UCSD-AML1 (cell line): ENCODE measurements at regions not wholly inside any gene's neighbourhood (a gene's known extent, or its start where the extent isn't known, plus 50 kb on each side); places are given as distances from the start of the nearest gene placed in this dataset.

Source experiments
- DNase-seq: peaks from one replicate; lab custom pipeline; 2025; ENCODE audit not compliant: unreplicated experiment; lab: John Stamatoyannopoulos, UW

- DNase-seq = no peak
Measured at GRCh38 chr20:12355185-12355584, 437.5 kb downstream of the BTBD3 start.

- DNase-seq = no peak
Measured at GRCh38 chr20:12358006-12358654, 440.4 kb downstream of the BTBD3 start.

- no peak for DNase-seq
Measured at GRCh38 chr20:12358655-12359009, 440.9 kb downstream of the BTBD3 start.

GRCh38 chr20:12371990-12372389 is 454.3 kb downstream of the BTBD3 start:
- no peak for DNase-seq

- DNase-seq = no peak
Measured at GRCh38 chr20:12372557-12372956, 454.9 kb downstream of the BTBD3 start.

- DNase-seq = no peak
Measured at GRCh38 chr20:12375967-12376366, 458.3 kb downstream of the BTBD3 start.

GRCh38 chr20:12383821-12384220 is 466.1 kb downstream of the BTBD3 start:
- DNase-seq = no peak

GRCh38 chr20:12386821-12387220 is 469.1 kb downstream of the BTBD3 start:
- no peak for DNase-seq

GRCh38 chr20:12391099-12391498 is 473.4 kb downstream of the BTBD3 start:
- DNase-seq = no peak

- no peak for DNase-seq
Measured at GRCh38 chr20:12394786-12395185, 477.1 kb downstream of the BTBD3 start.

- DNase-seq = no peak
Measured at GRCh38 chr20:12395353-12395752, 477.7 kb downstream of the BTBD3 start.

GRCh38 chr20:12395760-12396159 is 478.1 kb downstream of the BTBD3 start:
- no peak for DNase-seq

- no peak for DNase-seq
Measured at GRCh38 chr20:12399110-12399836, 481.6 kb downstream of the BTBD3 start.

GRCh38 chr20:12404941-12405340 is 487.2 kb downstream of the BTBD3 start:
- DNase-seq = no peak

GRCh38 chr20:12406978-12407377 is 489.3 kb downstream of the BTBD3 start:
- DNase-seq = no peak

- no peak for DNase-seq
Measured at GRCh38 chr20:12409501-12409900, 491.8 kb downstream of the BTBD3 start.

- DNase-seq = no peak
Measured at GRCh38 chr20:12410783-12411182, 493.1 kb downstream of the BTBD3 start.

GRCh38 chr20:12411246-12411940 is 493.7 kb downstream of the BTBD3 start:
- DNase-seq = no peak

- DNase-seq = no peak
Measured at GRCh38 chr20:12413116-12413515, 495.4 kb downstream of the BTBD3 start.

GRCh38 chr20:12414446-12415274 is 497.0 kb downstream of the BTBD3 start:
- DNase-seq = no peak

GRCh38 chr20:12416281-12416680 is 498.6 kb downstream of the BTBD3 start:
- no peak for DNase-seq
